Uterus (tissue), 2 donors: ENCODE measurements at regions not wholly inside any gene's neighbourhood (a gene's known extent, or its start where the extent isn't known, plus 50 kb on each side); places are given as distances from the start of the nearest gene placed in this dataset.

Experiments
- CTCF ChIP-seq, 4 experiments: fragments of 200-600 bp in 2 of 4; fragments of 450-650 bp in 2 of 4; sonication (generic) in 2 of 4; IDR thresholded peaks; one replicate each; pipeline ENCODE4 v1.5.1; 2016 to 2019; ENCODE audit warnings: antibody characterized with exemption in 4 of 4, mild to moderate bottlenecking in 2 of 4, moderate library complexity in 1 of 4
- POLR2A ChIP-seq, 2 donors: fragments of 450-650 bp; IDR thresholded peaks; one replicate each; pipeline ENCODE4 v1.6.1; 2016; ENCODE audit warnings: antibody characterized with exemption in 2 of 2, mild to moderate bottlenecking in 1 of 2, moderate library complexity in 1 of 2

GRCh38 chr6:66423047-66423446 lies 716.0 kb upstream of the EYS start:
- TF ChIP-seq CTCF (IDR thresholded peaks at IDR 0.05) (no peak), POLR2A (IDR thresholded peaks at IDR 0.05) (no peak)
